Nephron progenitor cell (in vitro differentiated cells): ENCODE measurements at regions not wholly inside any gene's neighbourhood (a gene's known extent, or its start where the extent isn't known, plus 50 kb on each side); places are given as distances from the start of the nearest gene placed in this dataset.
"Not testable (repeated sequence)": the region's sequence is repeated elsewhere in the genome, so short reads cannot be mapped to it uniquely, and the experiment has no call there.

Experiments
- DNase-seq: peaks from one replicate; pipeline ENCODE4 v3.0.0; 2021
- H3K27ac Mint-ChIP-seq: 2 replicates; pipeline ENCODE4 v1.8.0; 2021; ENCODE audit warnings: mild to moderate bottlenecking, moderate library complexity, mixed read lengths
- H3K27me3 Mint-ChIP-seq: 2 replicates; pipeline ENCODE4 v1.8.0; 2021; ENCODE audit warnings: mild to moderate bottlenecking, low read depth, mixed read lengths; ENCODE audit not compliant: poor library complexity
- H3K36me3 Mint-ChIP-seq: 2 replicates; pipeline ENCODE4 v1.8.0; 2021; ENCODE audit warnings: low read depth, mixed read lengths
- H3K4me1 Mint-ChIP-seq: 2 replicates; pipeline ENCODE4 v1.8.0; 2021; ENCODE audit warnings: mixed read lengths
- H3K4me3 Mint-ChIP-seq: 2 replicates; pipeline ENCODE4 v1.8.0; 2021; ENCODE audit warnings: mild to moderate bottlenecking, moderate library complexity, mixed read lengths
- H3K9me3 Mint-ChIP-seq: 2 replicates; pipeline ENCODE4 v1.8.0; 2021; ENCODE audit warnings: mild to moderate bottlenecking, moderate library complexity, mixed read lengths
- TF ChIP-seq, protein P1 (sequence below): fragments of 200-600 bp; sonication (generic); IDR thresholded peaks from 2 replicates; pipeline ENCODE4 v1.5.0; 2021; ENCODE audit warnings: antibody characterized with exemption

DNA sequence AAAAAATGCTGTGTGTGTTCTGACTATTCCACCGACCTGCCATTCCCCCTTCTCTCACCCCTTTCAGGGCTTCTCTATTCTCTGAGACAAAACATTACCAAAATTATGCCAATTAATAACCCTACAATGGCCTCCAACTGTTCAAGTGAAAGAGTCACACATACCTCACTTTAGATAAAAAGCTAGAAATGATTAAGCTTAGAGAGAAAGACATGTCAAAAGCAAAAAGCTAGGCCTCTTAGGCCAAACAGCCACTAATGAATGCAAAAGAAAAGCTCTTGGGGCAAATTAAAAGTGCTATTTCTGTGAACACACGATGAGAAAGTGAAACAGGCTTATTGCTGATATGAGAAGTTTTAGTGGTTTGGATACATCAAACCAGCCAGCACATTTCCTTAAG is 279.6 kb upstream of the GRAMD2B start:
- no peak overlapping the region for H3K27ac Mint-ChIP-seq
- DNase-seq = no peak
- no peak overlapping the region for H3K4me3 Mint-ChIP-seq
- H3K27me3 Mint-ChIP-seq = no peaks in the 10 kb centered on the region
- H3K9me3 Mint-ChIP-seq = peaks cover 13% of the 10 kb centered on the region
- TF ChIP-seq, protein P1, sequence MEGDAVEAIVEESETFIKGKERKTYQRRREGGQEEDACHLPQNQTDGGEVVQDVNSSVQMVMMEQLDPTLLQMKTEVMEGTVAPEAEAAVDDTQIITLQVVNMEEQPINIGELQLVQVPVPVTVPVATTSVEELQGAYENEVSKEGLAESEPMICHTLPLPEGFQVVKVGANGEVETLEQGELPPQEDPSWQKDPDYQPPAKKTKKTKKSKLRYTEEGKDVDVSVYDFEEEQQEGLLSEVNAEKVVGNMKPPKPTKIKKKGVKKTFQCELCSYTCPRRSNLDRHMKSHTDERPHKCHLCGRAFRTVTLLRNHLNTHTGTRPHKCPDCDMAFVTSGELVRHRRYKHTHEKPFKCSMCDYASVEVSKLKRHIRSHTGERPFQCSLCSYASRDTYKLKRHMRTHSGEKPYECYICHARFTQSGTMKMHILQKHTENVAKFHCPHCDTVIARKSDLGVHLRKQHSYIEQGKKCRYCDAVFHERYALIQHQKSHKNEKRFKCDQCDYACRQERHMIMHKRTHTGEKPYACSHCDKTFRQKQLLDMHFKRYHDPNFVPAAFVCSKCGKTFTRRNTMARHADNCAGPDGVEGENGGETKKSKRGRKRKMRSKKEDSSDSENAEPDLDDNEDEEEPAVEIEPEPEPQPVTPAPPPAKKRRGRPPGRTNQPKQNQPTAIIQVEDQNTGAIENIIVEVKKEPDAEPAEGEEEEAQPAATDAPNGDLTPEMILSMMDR = no peak
- H3K4me1 Mint-ChIP-seq = peaks cover 19% of the 10 kb centered on the region
- H3K36me3 Mint-ChIP-seq = no peaks in the 10 kb centered on the region

DNA sequence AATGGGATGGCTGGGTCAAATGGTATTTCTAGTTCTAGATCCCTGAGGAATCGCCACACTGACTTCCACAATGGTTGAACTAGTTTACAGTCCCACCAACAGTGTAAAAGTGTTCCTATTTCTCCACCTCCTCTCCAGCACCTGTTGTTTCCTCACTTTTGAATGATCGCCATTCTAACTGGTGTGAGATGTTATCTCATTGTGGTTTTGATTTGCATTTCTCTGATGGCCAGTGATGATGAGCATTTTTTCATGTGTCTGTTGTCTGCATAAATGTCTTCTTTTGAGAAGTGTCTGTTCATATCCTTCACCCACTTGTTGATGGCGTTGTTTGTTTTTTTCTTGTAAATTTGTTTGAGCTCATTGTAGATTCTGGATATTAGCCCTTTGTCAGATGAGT is 272.9 kb upstream of the GRAMD2B start:
- not testable (repeated sequence) for H3K27ac Mint-ChIP-seq, H3K27me3 Mint-ChIP-seq, H3K36me3 Mint-ChIP-seq, DNase-seq, H3K4me3 Mint-ChIP-seq
- peaks cover 13% of the 10 kb centered on the region for H3K4me1 Mint-ChIP-seq
- peaks cover 33% of the 10 kb centered on the region for H3K9me3 Mint-ChIP-seq

DNA sequence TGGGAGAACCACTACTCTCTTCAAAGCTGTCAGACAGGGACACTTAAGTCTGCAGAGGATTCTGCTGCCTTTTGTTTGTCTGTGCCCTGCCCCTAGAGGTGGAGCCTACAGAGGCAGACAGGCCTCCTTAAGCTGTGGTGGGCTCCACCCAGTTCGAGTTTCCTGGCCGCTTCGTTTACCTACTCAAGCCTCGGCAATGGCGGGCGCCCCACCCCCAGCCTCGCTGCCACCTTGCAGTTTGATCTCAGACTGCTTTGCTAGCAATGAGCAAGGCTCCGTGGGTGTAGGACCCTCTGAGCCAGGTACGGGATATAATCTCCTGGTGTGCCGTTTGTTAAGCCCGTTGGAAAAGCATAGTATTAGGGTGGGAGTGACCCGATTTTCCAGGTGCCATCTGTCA is 267.9 kb upstream of the GRAMD2B start:
- Mint-ChIP-seq H3K36me3 (peaks cover 19% of the 10 kb centered on the region), H3K9me3 (peaks cover 72% of the 10 kb centered on the region)
- not testable (repeated sequence) for H3K27me3 Mint-ChIP-seq, H3K27ac Mint-ChIP-seq, H3K4me3 Mint-ChIP-seq, H3K4me1 Mint-ChIP-seq, DNase-seq

DNA sequence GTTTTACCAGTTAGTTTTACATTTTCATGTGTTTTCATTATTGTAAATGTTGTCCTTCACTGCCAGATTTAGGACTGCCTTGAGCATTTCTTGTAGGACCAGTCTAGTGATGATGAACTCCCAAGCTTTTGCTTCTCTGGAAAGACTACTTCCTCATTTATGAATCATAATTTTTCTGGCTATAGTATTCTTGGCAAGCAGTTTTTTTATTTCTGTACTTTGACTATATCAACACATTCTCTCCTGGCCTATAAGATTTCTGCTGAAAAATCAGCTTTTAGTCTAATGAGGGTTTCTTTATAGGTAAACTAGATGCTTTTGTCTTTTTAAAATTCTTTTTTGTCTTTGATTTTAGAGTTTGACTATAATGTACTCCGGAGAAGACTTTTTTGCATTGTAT is 256.8 kb upstream of the GRAMD2B start:
- Mint-ChIP-seq H3K27me3 (no peaks in the 10 kb centered on the region), H3K27ac (no peak overlapping the region), H3K36me3 (peaks cover 24% of the 10 kb centered on the region), H3K9me3 (peaks cover 46% of the 10 kb centered on the region), H3K4me1 (no peaks in the 10 kb centered on the region), H3K4me3 (no peak overlapping the region)
- TF ChIP-seq, protein P1 = no peak
- DNase-seq = no peak

DNA sequence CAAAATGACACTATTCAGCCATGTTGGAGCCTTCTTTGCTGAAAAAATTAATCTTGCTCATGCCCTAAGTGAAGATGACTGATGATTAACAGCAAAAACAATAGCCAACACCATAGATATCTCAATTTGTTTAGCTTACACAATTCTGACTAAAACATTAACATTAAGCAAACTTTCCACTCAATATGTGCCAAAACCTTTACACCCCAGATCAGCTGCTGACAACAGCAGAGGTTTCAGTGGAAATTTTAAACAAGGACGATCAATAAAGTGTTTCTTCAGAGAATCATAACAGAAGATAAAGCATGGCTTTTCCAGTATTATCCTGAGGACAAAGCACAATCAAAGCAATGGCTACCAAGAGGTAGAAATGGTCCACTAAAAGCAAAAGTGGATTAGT is 254.4 kb upstream of the GRAMD2B start:
- H3K9me3 Mint-ChIP-seq = peaks cover 52% of the 10 kb centered on the region
- no peak overlapping the region for H3K27ac Mint-ChIP-seq
- H3K27me3 Mint-ChIP-seq = no peaks in the 10 kb centered on the region
- H3K36me3 Mint-ChIP-seq = peaks cover 28% of the 10 kb centered on the region
- H3K4me3 Mint-ChIP-seq = no peak overlapping the region
- H3K4me1 Mint-ChIP-seq = no peaks in the 10 kb centered on the region
- no peak for DNase-seq
- TF ChIP-seq, protein P1 = no peak

DNA sequence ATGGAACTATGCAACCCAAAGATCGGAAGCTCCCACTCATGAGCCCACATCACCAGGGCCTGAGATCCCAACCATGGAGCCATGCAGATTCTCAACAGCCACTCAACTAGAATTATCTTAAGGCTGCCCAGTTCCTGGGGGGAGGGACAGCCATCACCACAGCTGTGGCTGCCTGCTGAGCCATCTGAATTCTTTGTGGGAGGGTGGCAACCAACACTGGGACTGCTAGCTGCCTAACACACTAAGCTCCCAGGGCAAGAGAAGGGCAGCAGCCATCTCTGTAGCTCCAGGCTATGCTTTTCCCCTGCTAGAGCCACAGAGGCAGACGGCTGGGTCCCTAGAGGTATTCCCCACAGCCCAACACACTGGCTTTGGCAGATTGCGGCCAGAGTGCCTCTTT is 251.3 kb upstream of the GRAMD2B start:
- Mint-ChIP-seq H3K4me1 (no peaks in the 10 kb centered on the region), H3K27me3 (no peaks in the 10 kb centered on the region), H3K4me3 (no peak overlapping the region), H3K36me3 (peaks cover 29% of the 10 kb centered on the region), H3K9me3 (peaks cover 57% of the 10 kb centered on the region), H3K27ac (no peak overlapping the region)
- no peak for DNase-seq
- TF ChIP-seq, protein P1 = no peak

DNA sequence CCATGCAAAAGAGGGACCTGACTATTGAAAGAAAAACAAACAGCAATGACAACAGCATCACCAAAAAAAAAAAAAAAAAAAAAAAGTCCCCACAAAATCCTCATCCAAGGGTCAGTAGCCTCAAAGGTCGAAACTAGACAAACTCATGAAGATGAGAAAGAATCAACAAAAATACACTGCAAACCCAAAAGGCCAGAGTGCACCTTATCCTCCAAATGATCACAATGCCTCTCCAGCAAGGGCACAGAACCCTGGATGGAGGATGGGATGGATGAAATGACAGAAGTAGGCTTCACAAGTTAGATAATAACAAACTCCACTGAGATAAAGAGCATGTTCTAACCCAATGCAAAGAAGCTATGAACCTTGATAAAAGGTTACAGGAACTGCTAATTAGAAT is 250.4 kb upstream of the GRAMD2B start:
- Mint-ChIP-seq H3K9me3 (peaks cover 56% of the 10 kb centered on the region), H3K27ac (no peak overlapping the region), H3K4me1 (no peaks in the 10 kb centered on the region), H3K36me3 (peaks cover 24% of the 10 kb centered on the region), H3K27me3 (no peaks in the 10 kb centered on the region), H3K4me3 (no peak overlapping the region)
- no peak for DNase-seq
- TF ChIP-seq, protein P1 = no peak
